ENCODE measurements at regions not wholly inside any gene's neighbourhood (a gene's known extent, or its start where the extent isn't known, plus 50 kb on each side); places are given as distances from the start of the nearest gene placed in this dataset.
A peak's percentile ranks its signal among the peaks of the same experiment; 100 is the strongest.

- TF ChIP-seq REST (IDR thresholded peaks at IDR 0.05; ENCODE audit: low read depth), result no peak
These were observed 120.7 kb upstream of the ZC3H11B start (continued) for GRCh38 chr1:219733511-219734174.

- POLR2A ChIA-PET, result no interaction called here
- Histone ChIP-seq H3K79me2 (ENCODE audit: insufficient read depth, low read length) (no peaks in the 10 kb centered on the region), H4K20me1 (ENCODE audit: insufficient read depth) (no peaks in the 10 kb centered on the region), H3K36me3 (ENCODE audit: control insufficient read depth in 1 of 2, insufficient read depth in 2 of 2, low read length in 2 of 2) (no peaks in the 10 kb centered on the region), H2AFZ (ENCODE audit: low read depth, low read length, poor library complexity, severe bottlenecking) (no peak overlapping the region), H3K9me3 (ENCODE audit: control insufficient read depth in 1 of 2, insufficient read depth in 1 of 2, low read depth in 1 of 2, low read length in 2 of 2) (no peaks in the 10 kb centered on the region), H3K4me2 (ENCODE audit: low read length) (no peak overlapping the region), H3K4me1 (ENCODE audit: control insufficient read depth in 1 of 2, insufficient read depth in 2 of 2, low read length in 2 of 2) (peaks cover 3% of the 10 kb centered on the region in 2 experiments; a peak in 1 of 4 replicates), H3K4me3 (replicated peaks in 1 of 2; ENCODE audit: low read depth in 1 of 2, low read length in 2 of 2) (no peak overlapping the region), H3K9ac (ENCODE audit: low read length) (no peak overlapping the region), H3K27me3 (ENCODE audit: insufficient read depth, low read length) (no peaks in the 10 kb centered on the region), H3K27ac (ENCODE audit: low read depth, low read length) (no peak overlapping the region), H3K9me2 (ENCODE audit: insufficient read depth) (no peaks in the 10 kb centered on the region)
- no peak for ATAC-seq
- no TSS peak for BruUV-seq (replicated peaks)
- DNase-seq (ENCODE audit: low read depth, low spot score), result no peak
- CTCF ChIA-PET, result no interaction called here
- RAD21 ChIA-PET (ENCODE audit: low non-redundant PET in 1 of 2, low total read pairs in 2 of 2, uncharacterized antibody in 2 of 2, unreplicated experiment in 2 of 2), result no interaction called here
- intact Hi-C loops (cut with micrococcal nuclease), result no loop called here
- no peak for TF ChIP-seq ZFX (IDR thresholded peaks at IDR 0.05)
- TF ChIP-seq POLR2AphosphoS5 (IDR thresholded peaks at IDR 0.05; ENCODE audit: low read depth, low read length), result no peak
- TF ChIP-seq POLR2A (IDR thresholded peaks at IDR 0.05; ENCODE audit: borderline replicate concordance, extremely low read depth, insufficient read depth, insufficient read length), result no peak
- TF ChIP-seq FOSL1 (IDR thresholded peaks at IDR 0.05; ENCODE audit: low read depth), result no peak
- TF ChIP-seq EZH2 (IDR thresholded peaks at IDR 0.05), result no peak
- TF ChIP-seq, protein P1, sequence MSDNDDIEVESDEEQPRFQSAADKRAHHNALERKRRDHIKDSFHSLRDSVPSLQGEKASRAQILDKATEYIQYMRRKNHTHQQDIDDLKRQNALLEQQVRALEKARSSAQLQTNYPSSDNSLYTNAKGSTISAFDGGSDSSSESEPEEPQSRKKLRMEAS (IDR thresholded peaks at IDR 0.05), result no peak
- TF ChIP-seq TCF7L2 (IDR thresholded peaks at IDR 0.05; ENCODE audit: borderline replicate concordance, extremely low read depth, insufficient read depth, insufficient read length), result peak; percentile 45
- no peak for TF ChIP-seq EGR1 (IDR thresholded peaks at IDR 0.05; ENCODE audit: low read depth)
These were observed 120.0 kb upstream of the ZC3H11B start for GRCh38 chr1:219732814-219733491.

Measured in HCT116 (cell line).